NT2/D1 (cell line): ENCODE measurements at regions not wholly inside any gene's neighbourhood (a gene's known extent, or its start where the extent isn't known, plus 50 kb on each side); places are given as distances from the start of the nearest gene placed in this dataset.

Experiments
- YY1 ChIP-seq: IDR thresholded peaks from 2 replicates; pipeline ENCODE4 v1.6.1; 2011; ENCODE audit not compliant: insufficient read length, insufficient read depth
- ZNF274 ChIP-seq: IDR thresholded peaks from 2 replicates; pipeline ENCODE4 v1.6.1; 2011; ENCODE audit warnings: mild to moderate bottlenecking, low read depth, low read length

DNA sequence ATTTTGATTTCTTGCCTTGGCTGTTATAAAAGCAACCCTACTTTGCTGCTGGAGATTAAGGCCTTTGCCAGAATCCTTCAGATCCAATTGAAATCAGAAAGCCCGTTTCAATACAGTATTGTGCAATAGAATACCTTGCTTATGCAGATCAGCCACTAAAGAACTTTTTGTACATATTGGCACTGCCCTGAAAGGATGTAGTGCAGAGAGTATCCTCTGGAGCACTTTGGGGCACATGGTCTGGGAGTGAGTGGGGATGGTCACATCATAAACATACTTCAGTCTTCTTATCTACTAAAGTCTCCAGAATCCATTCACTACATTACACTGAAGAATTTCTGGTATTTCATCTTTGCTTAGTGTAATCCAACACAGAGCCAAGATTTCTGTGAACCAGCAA, 189.0 kb downstream of the CENPF start:
- no peak for TF ChIP-seq YY1
- no peak for TF ChIP-seq ZNF274
